ELF-1 (cell line): ENCODE measurements at regions not wholly inside any gene's neighbourhood (a gene's known extent, or its start where the extent isn't known, plus 50 kb on each side); places are given as distances from the start of the nearest gene placed in this dataset.

ENCODE experiments used
- DNase-seq: peaks from one replicate; pipeline ENCODE4 v3.0.0-alpha.2; 2016; ENCODE audit warnings: low read depth, low spot score

DNA sequence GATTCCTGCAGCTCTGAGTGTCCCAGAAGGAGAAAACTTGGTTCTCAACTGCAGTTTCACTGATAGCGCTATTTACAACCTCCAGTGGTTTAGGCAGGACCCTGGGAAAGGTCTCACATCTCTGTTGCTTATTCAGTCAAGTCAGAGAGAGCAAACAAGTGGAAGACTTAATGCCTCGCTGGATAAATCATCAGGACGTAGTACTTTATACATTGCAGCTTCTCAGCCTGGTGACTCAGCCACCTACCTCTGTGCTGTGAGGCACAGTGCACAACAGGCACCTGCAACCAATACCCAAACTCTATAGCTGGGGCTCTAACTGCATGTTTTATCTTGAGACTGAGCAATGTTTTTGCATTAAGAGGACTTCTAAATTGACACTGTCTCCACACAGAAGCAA is 379.2 kb upstream of the OR4E1 start:
- DNase-seq: no peak

- no peak for DNase-seq
Observed at GRCh38 chr14:22047115-22047514, 373.5 kb upstream of the OR4E1 start.

- no peak for DNase-seq
Observed at GRCh38 chr14:22046063-22046462, 372.4 kb upstream of the OR4E1 start.

GRCh38 chr14:22044193-22044592 is 370.6 kb upstream of the OR4E1 start:
- no peak for DNase-seq

- no peak for DNase-seq
Observed at GRCh38 chr14:22040781-22041125, 367.1 kb upstream of the OR4E1 start.

DNA sequence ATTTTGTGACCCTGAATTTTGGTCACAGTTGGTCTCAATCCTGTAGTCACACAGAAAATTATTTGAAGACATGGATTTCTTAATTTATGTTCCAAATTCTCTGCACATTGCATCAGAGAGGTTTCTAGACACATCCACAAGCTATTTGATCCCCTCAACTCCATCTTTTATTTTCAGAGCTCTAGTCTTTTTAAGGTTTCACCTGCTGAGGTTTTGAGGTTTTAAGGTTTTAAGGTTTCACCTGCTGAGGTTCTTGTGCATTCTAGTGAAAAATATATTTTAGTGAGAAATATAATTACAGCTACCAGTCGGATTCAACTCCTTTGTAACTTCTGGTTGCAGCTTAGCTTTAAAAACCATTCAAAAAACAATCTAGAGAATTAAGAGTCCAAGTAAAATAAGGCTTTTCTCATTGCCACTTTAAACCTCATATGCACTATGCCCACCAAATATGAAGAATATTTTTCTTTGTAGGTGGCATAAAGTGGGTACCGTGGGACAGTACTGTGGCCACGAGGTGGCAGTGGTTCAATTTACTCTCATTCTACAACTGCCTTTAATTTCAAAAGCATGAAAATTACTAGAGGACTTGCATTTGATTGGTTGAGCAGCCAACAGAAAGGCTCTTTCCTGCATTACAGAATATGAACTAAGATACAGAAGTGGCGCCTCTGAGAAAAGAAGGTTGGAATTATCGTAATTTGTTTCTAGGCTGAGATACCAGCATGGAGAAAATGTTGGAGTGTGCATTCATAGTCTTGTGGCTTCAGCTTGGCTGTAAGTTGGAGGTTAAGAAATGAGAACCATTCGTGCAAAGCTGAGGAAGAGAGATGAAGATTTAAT is 366.5 kb upstream of the OR4E1 start:
- DNase-seq: no peak

DNA sequence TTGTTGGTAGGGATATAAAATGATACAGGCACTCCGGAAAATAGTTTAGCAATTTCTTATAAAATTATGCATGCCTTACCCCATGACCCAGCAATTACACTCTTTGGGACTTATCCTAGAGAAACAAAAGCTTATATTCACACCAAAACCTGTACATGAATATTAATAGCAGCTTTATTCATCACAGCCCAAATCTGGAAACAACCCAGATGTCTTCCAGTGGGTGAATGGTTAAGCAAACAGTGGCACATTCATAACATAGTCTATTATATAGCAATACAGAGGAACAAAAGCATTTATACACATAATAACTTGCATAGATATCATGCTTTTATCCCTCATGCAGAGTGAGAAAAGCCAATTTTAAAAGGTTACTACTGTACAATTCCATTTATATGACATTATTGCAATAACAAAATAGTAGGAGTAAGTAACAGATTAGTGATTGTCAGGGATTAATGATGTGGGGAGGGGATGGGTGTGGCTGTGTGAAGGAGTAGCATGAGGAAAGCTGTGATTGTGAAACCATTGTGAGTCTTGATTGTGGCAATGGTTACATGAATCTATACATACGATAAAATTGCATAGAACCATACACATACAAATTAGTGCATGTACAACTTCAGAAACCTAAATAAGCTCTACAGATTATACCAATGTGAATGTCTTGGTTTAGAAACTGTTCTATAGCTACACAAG is 363.1 kb upstream of the OR4E1 start:
- DNase-seq: no peak

GRCh38 chr14:22026527-22026926 is 352.9 kb upstream of the OR4E1 start:
- DNase-seq: no peak

- no peak for DNase-seq
Observed at GRCh38 chr14:22025879-22026278, 352.3 kb upstream of the OR4E1 start.

- DNase-seq: no peak
Observed at GRCh38 chr14:22024137-22024536, 350.5 kb upstream of the OR4E1 start.

GRCh38 chr14:22018890-22019289 is 345.3 kb upstream of the OR4E1 start:
- DNase-seq: no peak

DNA sequence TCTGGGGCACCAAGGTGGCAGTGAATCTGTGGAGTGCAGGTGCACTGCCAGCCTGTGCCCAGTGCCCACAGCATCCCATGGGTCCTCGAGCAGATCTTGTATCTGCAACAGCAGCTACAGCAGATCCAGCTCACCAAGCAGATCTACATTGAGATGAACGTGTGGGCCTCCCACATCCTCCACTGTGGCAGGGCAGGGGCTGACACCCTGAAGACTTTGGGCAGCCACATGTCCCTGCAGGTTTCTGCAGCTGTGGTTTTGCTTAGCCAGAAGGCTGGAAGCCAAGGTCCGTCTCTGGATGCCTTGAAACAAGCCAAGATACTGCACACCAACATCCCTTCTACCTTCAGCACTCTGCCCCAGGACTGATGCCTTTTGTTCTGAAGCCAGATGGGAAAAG is 338.8 kb upstream of the OR4E1 start:
- no peak for DNase-seq

DNA sequence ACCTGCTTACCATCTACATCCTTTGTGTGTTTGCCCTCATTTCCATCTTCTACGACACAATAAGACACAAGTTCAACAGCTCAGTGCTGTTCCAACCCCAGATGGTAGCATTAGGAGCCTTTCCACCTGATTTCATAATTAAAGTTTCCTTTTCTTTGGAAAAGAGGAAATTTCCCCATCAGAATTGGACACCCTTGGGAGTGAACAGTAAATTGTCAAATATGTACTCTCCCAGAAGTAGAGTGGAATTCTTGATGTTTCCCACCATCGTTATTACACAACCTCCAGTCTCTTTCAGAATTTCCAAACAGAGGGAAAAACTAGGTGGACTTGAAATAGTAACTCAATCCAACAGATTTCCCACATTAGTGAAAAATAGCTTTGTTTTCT is 337.6 kb upstream of the OR4E1 start:
- DNase-seq: no peak

DNA sequence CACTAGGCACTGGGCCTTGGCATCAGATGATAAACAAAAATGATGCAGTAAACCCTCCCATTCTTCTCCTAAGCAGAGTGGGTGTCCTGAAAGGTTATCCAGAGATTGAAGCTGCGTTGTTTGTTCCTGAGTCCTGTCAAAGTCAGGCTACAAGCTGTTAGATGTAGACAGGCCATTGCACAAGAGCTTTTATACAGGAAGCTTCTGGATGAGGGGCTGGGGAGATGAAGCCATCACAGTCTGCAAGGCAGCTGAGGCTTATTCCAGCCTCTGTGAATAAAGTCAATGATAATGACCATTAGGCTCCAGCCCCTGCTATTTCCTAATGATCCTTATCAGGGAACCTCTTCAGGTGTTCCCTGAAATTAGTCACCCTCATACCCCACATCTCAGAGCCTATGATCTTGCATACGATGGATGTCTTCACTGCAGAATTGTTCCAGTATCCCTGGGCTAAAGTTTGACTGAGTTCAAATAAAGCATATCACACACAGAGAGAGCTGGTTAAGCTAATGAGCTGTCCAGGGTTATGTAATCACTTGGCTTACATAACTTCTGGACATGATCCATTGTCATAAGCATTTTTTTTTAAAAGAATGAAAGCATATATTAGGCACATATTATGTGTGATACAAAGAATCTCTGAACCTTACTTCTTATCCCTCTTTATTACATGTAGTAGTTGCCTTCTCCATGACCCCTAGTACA is 337.1 kb upstream of the OR4E1 start:
- no peak for DNase-seq

DNA sequence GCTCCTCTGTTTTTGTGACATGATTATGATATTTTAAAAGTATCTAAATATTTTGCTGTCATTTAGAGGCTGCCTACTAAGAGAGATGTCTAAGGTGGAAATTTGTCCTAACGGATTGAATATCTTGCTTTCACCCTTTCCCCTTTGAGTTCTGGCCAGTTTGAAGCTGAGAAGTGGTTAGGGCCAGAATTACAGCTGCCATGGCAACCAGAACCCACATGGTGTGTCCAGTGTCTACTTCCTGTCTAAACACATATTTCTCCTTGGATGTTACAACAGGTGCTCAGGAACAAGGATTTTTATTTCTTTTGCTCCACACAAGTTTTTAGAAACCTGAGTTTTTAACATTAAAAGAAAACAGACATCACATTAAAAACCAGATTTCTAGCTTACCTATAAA is 335.1 kb upstream of the OR4E1 start:
- DNase-seq: no peak

GRCh38 chr14:22007784-22008412 is 334.3 kb upstream of the OR4E1 start:
- no peak for DNase-seq

GRCh38 chr14:22007363-22007762 is 333.7 kb upstream of the OR4E1 start:
- DNase-seq: no peak

DNA sequence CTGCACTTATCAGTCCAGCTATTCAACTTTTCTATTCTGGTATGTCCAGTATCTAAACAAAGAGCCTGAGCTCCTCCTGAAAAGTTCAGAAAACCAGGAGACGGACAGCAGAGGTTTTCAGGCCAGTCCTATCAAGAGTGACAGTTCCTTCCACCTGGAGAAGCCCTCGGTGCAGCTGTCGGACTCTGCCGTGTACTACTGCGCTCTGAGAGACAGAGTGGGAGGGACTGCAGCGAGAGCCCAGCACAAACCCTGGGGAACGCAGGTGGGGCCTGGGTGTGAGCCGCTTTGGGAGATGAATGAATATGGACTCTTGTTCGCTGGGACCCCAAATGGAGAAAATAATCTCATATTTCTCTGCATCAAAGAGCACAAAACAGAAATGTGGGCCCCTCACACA is 329.8 kb upstream of the OR4E1 start:
- no peak for DNase-seq

- DNase-seq: no peak
Observed at GRCh38 chr14:22002860-22003284, 329.3 kb upstream of the OR4E1 start.

DNA sequence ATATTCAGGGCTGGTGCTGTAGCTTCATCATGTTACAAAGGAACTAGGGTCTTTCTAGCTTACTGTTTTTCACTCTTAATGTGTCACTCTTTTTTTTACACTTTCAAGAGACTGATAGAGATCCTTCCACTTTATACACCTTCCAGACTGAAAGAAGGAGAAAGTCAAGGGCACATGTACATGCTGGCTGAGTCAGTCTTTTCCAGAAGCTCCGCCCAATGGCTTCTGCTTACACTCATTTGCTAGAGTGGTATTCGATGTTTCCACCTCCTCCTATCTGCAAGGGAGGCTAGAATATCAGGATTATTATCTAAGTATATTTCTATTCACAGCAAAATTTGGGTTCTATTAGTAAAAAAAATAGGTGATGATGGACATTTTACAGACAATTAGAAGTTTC is 325.8 kb upstream of the OR4E1 start:
- no peak for DNase-seq

- peak; percentile 1 for DNase-seq
Observed at GRCh38 chr14:21997300-21997699, 323.7 kb upstream of the OR4E1 start.

GRCh38 chr14:21995332-21995731 is 321.7 kb upstream of the OR4E1 start:
- DNase-seq: no peak
